AG10803 (cell line): ENCODE measurements at regions not wholly inside any gene's neighbourhood (a gene's known extent, or its start where the extent isn't known, plus 50 kb on each side); places are given as distances from the start of the nearest gene placed in this dataset.
"Not testable (repeated sequence)": the region's sequence is repeated elsewhere in the genome, so short reads cannot be mapped to it uniquely, and the experiment has no call there.

Experiments used
- DNase-seq: peaks from one replicate; pipeline ENCODE4 v3.0.0; 2010; ENCODE audit warnings: low read depth
- H3K4me3 ChIP-seq: 2 replicates; pipeline ENCODE4 v1.5.1; 2011; ENCODE audit warnings: mild to moderate bottlenecking, low read length, control low read depth
- TF ChIP-seq, protein P1 (sequence below): conservative IDR thresholded peaks from 2 replicates; pipeline ENCODE4 v1.5.1; 2011; ENCODE audit warnings: mild to moderate bottlenecking, low read length, control low read depth, inconsistent platforms

- no peak overlapping the region for H3K4me3 ChIP-seq
- TF ChIP-seq, protein P1, sequence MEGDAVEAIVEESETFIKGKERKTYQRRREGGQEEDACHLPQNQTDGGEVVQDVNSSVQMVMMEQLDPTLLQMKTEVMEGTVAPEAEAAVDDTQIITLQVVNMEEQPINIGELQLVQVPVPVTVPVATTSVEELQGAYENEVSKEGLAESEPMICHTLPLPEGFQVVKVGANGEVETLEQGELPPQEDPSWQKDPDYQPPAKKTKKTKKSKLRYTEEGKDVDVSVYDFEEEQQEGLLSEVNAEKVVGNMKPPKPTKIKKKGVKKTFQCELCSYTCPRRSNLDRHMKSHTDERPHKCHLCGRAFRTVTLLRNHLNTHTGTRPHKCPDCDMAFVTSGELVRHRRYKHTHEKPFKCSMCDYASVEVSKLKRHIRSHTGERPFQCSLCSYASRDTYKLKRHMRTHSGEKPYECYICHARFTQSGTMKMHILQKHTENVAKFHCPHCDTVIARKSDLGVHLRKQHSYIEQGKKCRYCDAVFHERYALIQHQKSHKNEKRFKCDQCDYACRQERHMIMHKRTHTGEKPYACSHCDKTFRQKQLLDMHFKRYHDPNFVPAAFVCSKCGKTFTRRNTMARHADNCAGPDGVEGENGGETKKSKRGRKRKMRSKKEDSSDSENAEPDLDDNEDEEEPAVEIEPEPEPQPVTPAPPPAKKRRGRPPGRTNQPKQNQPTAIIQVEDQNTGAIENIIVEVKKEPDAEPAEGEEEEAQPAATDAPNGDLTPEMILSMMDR: no peak
- DNase-seq: no peak
Observed at GRCh38 chr22:22322792-22323191, 78.2 kb downstream of the VPREB1 start.

- DNase-seq: no peak
- TF ChIP-seq, protein P1: no peak
Observed at GRCh38 chr22:22327723-22328122, 83.1 kb downstream of the VPREB1 start.

DNA sequence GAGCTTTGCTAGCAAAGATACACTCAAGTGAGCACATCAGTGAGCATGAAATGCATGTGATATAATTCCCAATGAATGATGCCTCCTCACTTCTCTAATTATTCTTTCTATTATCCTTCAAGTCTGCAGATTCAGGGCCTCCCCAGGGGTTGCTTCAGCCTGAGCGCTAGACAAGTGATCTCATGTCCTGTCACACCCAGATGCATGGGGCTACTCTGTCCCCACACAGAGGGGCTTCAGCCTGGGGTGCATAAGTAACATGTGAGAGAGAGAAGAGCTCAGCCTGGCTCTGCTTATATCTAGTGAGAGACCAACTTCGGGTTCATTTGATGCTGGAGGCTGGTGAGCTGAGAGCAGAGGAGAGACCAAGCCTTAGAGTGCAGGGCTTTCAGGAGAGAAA is 85.2 kb downstream of the VPREB1 start:
- no peak for DNase-seq
- H3K4me3 ChIP-seq: no peak overlapping the region
- TF ChIP-seq, protein P1: no peak

More at GRCh38 chr22:22327723-22328122, 83.1 kb downstream of the VPREB1 start:
- no peak overlapping the region for H3K4me3 ChIP-seq

GRCh38 chr22:22335640-22336039 is 91.1 kb downstream of the VPREB1 start:
- not testable (repeated sequence) for H3K4me3 ChIP-seq, DNase-seq

DNA sequence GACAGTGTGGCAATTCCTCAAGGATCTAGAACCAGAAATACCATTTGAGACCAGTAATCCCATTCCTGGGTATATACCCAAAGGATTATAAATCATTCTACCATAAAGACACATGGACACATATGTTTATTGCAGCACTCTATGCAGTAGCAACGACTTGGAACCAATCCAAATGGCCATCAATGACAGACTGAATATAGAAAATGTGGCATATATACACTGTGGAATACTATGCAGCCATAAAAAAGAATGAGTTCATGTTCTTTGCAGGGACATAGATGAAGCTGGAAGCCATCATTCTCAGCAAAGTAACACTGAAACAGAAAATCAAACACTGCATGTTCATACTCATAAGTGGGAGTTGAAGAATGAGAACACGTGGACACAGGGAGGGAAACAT is 91.7 kb downstream of the VPREB1 start:
- H3K4me3 ChIP-seq, DNase-seq: not testable (repeated sequence)

DNA sequence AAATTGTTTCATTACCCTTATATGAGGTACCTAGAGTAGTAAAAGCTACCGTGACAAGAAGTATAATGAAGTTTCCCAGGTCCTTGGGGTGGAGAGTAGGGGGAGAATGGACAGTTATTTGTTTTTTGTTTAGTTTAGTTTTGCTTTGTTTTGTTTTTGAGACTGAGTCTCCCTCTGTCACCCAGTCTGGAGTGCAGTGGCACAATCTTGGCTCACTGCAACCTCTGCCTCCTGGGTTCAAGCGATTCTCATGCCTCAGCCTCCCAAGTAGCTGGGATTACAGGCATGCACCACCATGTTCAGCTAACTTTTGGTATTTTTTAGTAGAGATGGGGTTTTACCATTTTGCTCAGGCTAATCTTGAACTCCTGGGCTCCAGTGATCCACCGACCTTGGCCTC is 94.2 kb downstream of the VPREB1 start:
- H3K4me3 ChIP-seq, DNase-seq: not testable (repeated sequence)

- H3K4me3 ChIP-seq: no peak overlapping the region
- TF ChIP-seq, protein P1: no peak
- DNase-seq: no peak
Observed at GRCh38 chr22:22341736-22342135, 97.2 kb downstream of the VPREB1 start.

DNA sequence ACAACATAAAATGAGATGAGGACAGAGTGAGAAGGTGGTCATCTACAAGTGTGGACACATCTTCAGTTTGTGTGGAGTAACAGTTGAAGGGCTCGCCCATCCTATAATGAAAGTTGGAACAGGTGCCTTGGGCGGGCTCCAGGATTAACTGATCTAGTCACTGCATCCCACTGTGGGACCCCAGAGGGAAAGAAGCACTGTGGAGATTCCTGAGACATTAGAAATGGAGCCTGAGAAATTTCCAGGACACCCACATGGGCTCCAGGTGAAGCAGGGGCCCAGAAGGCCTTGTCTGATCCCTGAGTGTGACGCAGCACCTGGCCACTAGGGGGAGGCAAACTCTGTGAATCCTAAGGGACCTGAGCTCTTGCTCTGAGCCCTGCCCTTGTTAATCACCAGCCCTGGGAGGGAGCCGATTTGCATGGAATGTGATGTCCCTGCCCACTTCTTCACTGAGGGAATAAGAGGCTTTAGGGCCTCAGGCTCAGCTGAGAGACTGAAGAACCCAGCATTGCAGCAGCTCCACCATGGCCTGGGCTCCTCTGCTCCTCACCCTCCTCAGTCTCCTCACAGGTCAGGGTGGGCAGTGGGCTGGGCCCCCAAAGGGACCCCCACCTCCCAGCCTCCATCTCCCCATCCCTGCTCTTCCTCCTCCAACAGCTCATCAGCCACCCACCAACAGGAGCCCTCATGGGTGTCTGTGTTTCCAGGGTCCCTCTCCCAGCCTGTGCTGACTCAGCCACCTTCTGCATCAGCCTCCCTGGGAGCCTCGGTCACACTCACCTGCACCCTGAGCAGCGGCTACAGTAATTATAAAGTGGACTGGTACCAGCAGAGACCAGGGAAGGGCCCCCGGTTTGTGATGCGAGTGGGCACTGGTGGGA is 98.4 kb downstream of the VPREB1 start:
- TF ChIP-seq, protein P1: peak; percentile 70
- no peak for DNase-seq
- no peak overlapping the region for H3K4me3 ChIP-seq
